LNCAP (cell line): ENCODE measurements at regions not wholly inside any gene's neighbourhood (a gene's known extent, or its start where the extent isn't known, plus 50 kb on each side); places are given as distances from the start of the nearest gene placed in this dataset.

Source experiments
- TF ChIP-seq, protein P1 (sequence below): fragments of 450-650 bp; IDR thresholded peaks from 2 replicates; pipeline ENCODE4 v1.5.1; 2017; ENCODE audit warnings: mild to moderate bottlenecking

DNA sequence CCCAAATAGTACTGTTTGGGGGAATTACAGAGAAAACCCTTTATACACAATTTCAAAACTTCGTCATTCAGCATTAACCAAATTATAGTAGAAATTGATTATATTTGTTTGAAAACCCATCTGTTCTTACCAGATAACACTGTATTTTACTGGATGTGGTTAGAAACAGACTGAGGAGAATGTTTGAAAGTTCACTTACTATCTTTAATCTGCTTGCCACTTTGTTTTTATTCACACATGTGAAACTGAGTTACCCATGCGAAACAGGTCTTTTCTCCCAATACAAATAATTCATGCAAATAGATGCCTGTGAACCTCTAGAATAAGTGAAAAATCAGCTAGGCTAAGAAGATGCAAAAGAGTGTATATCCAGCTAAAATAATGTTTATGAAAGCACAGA is 177.5 kb downstream of the NAA11 start:
- TF ChIP-seq, protein P1, sequence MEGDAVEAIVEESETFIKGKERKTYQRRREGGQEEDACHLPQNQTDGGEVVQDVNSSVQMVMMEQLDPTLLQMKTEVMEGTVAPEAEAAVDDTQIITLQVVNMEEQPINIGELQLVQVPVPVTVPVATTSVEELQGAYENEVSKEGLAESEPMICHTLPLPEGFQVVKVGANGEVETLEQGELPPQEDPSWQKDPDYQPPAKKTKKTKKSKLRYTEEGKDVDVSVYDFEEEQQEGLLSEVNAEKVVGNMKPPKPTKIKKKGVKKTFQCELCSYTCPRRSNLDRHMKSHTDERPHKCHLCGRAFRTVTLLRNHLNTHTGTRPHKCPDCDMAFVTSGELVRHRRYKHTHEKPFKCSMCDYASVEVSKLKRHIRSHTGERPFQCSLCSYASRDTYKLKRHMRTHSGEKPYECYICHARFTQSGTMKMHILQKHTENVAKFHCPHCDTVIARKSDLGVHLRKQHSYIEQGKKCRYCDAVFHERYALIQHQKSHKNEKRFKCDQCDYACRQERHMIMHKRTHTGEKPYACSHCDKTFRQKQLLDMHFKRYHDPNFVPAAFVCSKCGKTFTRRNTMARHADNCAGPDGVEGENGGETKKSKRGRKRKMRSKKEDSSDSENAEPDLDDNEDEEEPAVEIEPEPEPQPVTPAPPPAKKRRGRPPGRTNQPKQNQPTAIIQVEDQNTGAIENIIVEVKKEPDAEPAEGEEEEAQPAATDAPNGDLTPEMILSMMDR: no peak

DNA sequence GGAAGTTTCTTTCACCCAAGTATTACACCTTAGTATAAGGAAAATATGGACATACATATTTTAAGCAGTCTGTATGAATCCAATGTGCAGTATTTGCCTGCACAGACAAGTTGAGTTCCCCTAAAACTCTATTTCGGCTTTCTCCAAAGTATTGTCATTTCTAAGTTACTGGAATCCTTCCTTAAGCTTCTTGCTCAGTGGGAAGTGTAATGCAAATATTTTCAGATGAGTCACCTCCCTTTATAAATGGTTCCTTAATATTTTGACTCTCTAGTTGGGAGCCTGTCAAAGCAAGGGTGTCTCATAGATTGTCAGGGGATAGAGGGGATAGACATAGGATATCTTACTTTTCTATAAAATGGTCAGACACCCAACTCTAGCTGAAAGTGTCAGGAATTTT is 178.6 kb downstream of the NAA11 start:
- TF ChIP-seq, protein P1: no peak

DNA sequence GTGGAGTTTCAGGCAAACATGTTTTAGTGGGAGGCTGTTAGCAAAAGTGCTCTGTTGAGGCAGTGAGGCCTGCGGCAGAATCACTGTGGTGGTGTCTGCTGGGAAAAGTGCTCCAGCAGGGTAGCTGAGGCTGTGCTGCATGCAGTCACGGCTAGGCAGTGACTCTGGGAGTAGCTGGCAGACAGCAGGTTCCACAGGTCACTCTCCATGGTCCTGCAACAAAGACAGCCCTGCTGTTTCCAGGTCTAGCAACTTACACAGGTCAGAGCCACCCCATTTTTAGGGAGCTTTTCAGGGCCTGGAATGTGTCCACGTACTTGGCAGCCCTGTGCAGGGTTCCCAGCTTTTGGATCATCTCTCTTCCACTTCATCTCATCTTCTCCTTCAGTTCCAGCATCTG is 184.3 kb downstream of the NAA11 start:
- TF ChIP-seq, protein P1: no peak

DNA sequence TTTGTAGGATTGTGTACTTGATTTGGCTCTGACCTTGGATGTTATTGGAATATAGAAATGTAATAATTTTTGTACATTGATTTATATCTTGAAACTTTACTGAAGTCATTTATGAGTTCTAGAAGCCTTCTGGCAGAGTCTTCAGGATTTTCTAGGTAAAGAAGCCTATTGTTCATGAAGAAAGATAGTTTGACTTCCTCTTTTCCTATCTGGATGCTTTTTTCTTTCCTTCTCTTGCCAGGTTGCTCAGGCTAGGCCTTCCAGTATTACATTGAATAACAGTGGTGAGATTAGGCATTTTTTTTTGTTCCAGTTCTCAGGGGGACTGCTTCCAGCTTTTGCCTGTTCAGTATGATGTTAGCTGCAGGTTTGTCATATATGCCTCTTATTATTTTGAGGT is 191.1 kb downstream of the NAA11 start:
- TF ChIP-seq, protein P1: no peak

DNA sequence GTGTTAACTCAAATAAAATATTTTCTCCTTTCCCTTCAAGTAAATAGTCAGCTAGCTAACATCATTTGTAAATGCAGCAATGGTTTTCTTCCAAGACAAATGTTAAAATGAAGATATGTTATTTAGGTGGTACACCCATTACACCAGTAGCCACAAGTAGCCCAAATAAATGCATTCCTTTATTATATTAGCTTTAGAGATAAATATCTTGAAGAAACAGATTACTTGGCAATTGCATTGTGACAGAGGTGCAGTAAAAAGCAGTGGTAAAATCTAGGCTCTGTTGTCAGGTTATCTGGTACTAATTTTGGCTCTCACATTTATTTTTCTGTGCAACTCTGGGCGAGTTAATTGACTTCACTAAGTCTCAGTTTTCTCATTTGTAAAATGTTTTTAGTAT is 193.0 kb downstream of the NAA11 start:
- TF ChIP-seq, protein P1: no peak

DNA sequence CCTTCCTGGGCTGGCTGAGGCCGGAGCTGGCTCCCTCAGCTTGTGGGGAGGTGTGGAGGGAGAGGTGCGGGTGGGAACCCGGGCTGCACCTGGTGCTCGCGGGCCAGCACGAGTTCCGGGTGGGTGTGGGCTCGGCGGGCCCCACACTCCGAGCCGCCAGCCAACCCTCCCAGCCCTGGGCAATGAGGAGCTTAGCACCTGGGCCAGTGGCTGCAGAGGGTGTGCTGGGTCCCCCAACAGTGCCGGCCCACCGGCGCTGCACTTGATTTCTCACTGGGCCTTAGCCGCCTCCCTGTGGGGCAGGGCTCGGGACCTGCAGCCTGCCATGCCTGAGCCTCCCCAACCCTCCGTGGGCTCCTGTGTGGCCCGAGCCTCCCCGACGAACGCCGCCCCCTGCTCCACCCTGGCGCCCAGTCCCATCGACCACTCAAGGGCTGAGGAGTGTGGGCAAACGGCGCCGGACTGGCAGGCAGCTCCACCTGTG is 182.7 kb upstream of the PAQR3 start:
- TF ChIP-seq, protein P1: no peak

DNA sequence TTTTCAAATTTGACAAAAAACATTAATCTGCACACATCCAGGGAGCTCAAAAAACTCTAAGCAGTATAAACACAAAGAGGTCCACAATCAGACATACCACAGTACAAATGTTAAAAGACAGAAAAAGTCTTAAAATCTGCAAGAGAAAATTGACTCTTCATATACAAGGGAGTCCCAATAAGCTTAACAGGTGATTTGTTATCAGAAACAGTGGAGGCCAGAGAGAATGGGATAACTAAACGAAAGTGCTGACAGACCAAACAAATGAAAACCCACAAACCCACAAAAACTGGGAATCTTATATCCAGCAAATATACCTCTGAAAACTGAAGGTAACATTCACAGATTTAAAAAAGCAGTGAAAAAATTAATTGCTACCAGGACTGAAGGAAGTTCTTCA is 182.0 kb upstream of the PAQR3 start:
- TF ChIP-seq, protein P1: no peak

DNA sequence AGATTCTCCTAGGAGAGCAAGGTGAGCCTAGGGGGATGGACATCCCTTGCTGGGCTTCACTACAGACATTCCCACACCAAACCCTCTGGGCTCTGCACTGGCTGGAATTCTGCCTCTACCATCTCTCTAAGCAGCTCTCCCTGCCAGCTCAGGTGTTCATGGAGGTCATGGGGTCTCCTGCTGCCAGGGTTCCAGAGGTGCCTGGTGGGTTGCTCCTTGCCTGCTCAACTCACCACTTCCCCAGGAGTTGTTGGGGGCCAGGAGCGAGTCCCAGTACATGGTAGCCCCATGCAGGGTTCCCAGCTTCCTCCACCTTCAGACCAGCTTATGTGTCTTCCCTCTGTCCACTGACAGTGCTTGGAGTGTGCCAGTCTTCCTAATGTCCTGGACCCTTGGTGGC is 167.8 kb upstream of the PAQR3 start:
- TF ChIP-seq, protein P1: no peak
